ENCODE measurements at regions not wholly inside any gene's neighbourhood (a gene's known extent, or its start where the extent isn't known, plus 50 kb on each side); places are given as distances from the start of the nearest gene placed in this dataset.

DNA sequence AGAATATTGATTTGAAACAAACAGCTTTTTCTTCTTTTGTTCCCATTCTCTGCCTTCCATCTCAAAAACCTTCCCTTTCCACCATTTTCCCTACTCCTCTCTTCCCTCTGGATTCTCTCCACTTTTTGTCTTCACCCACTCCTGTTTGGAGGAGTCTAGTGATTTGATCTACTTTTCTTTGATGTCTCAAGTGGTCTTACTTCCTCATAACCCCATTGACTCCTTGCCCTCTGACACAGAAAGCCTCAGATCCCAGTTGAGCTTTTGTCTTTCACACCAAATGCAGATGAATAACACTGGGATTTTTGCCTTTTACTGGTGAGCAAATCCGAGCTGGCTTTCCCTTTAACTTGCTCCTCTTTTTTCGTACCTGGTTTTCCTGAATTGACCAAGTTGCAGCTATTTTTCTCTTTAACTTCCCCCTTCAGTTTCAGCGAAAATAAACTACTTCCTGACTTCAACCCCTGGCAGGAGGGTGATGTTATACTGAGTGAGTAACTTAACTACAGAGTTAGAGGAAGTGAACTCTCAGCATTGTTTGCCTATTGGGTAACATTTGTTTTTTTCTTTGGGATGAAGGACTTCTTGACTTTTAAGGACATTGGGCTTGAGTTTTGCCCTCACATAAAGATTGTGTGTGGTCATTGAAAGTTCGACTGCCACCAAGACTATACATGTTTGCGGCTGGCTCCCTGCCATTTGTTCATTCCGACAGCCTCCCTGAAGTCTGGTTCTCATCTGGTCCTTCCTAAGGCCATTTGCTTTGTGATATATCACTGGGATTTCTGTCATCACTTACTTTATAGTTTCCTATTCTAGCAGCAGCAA is 392.8 kb upstream of the NR3C2 start:
- TF ChIP-seq, protein P1, sequence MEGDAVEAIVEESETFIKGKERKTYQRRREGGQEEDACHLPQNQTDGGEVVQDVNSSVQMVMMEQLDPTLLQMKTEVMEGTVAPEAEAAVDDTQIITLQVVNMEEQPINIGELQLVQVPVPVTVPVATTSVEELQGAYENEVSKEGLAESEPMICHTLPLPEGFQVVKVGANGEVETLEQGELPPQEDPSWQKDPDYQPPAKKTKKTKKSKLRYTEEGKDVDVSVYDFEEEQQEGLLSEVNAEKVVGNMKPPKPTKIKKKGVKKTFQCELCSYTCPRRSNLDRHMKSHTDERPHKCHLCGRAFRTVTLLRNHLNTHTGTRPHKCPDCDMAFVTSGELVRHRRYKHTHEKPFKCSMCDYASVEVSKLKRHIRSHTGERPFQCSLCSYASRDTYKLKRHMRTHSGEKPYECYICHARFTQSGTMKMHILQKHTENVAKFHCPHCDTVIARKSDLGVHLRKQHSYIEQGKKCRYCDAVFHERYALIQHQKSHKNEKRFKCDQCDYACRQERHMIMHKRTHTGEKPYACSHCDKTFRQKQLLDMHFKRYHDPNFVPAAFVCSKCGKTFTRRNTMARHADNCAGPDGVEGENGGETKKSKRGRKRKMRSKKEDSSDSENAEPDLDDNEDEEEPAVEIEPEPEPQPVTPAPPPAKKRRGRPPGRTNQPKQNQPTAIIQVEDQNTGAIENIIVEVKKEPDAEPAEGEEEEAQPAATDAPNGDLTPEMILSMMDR (CRISPR knock-in tag; IDR thresholded peaks at IDR 0.05): no peak
- TF ChIP-seq, protein P2, sequence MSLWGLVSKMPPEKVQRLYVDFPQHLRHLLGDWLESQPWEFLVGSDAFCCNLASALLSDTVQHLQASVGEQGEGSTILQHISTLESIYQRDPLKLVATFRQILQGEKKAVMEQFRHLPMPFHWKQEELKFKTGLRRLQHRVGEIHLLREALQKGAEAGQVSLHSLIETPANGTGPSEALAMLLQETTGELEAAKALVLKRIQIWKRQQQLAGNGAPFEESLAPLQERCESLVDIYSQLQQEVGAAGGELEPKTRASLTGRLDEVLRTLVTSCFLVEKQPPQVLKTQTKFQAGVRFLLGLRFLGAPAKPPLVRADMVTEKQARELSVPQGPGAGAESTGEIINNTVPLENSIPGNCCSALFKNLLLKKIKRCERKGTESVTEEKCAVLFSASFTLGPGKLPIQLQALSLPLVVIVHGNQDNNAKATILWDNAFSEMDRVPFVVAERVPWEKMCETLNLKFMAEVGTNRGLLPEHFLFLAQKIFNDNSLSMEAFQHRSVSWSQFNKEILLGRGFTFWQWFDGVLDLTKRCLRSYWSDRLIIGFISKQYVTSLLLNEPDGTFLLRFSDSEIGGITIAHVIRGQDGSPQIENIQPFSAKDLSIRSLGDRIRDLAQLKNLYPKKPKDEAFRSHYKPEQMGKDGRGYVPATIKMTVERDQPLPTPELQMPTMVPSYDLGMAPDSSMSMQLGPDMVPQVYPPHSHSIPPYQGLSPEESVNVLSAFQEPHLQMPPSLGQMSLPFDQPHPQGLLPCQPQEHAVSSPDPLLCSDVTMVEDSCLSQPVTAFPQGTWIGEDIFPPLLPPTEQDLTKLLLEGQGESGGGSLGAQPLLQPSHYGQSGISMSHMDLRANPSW (CRISPR knock-in tag; IDR thresholded peaks at IDR 0.05; ENCODE audit: borderline replicate concordance): no peak

Data from HepG2 (cell line).